Stimulated activated CD8-positive, alpha-beta memory T cell treated with anti-CD3 and anti-CD28 coated beads, Interleukin-2, amount 100 ng/mL, for 48 hours (primary cell): ENCODE measurements at regions not wholly inside any gene's neighbourhood (a gene's known extent, or its start where the extent isn't known, plus 50 kb on each side); places are given as distances from the start of the nearest gene placed in this dataset.

Experiments
- DNase-seq, 2 donors: peaks; one replicate each; pipeline ENCODE4 v3.0.0-alpha.2; 2020; ENCODE audit warnings: low read depth in 2 of 2

DNA sequence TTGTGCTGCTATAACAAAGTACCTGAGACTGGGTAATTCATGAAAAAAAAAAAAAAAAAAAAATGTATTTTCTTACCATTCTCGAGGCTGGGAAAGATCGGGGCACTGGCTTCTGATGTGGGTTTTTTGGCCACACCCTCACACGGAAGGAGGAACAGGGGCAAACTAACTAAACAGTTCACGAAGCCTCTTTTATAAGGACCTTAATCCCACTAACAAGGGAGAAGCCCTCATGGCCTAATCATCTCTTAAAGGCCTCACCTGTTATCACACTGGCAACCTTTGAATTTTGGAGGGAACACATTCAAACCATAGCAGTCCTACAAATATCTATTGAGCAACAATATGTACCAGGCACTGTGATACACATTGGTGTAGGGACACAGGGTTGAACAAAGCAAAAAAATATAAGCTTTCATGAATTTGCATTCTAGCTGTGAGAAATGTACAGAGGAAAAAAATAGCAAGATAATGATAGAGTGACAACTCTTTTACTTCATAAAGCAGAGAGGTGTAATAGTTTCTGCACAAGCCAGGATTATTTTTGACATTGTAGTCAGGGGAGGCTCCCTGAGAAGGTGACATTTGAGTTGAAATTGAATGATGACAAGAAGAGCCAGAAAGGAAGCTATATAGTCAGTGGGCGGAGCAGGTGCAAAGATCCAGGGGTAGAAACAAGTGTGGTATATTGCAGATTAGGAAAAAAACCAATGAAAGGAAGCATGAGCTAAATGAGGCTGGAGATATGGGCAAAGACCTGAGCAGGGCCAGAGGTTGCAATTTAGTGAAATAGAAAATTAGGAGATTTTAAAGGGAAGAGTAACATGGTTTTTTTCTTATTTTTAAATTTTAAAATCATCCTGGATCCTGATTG is 68.1 kb upstream of the GRAMD2B start:
- no peak for DNase-seq

DNA sequence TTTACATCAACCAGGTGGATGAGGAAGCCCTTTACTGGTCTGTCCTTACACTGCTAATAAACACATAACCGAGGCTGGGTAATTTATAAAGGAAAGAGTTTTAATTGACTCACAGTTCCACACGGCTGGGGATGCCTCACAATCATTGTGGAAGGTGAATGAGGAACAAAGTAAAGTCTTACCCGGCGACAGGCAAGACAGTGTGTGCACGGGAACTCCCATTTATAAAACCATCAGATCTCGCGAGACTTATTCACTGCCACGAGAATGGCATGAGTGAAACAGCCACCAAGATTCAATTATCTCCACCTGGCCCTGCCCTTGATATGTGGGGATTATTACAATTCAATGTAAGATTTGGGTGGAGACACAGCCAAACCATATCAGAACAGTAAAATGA is 67.3 kb upstream of the GRAMD2B start:
- no peak for DNase-seq

DNA sequence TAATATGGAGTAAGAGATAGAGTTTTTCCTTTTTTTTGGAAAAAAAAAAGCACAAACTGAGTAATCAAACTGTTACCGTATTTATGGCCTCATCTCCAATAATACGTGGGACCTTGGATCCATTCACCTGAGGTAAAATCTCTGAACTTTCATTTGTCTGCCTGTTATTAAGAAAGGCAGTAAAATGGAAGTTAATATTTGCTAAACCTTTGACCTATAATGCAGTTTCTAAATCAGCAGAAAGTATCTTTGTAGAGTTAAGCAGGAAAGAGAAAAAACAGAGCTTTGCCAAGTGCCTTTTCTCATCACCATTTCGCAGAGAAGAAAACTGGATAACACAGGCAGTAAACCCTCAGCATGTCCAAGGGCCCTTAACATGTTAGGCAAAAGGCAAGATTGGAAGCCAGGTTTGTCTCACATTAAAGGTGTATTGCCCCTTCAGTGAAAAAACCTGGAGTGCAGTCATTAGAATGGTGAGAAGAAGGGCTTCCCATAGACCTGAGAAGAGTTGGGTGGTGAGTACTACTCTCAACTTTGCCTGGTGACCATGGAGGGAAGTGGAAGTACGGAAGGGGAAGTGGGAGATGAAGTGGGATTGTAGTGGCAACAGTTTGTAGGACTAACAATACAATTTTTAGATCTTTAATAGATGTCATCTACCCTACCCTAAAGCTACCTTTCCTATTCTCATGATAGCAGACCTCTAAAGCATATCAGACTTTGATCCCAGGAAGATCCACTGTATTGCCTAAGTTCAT is 65.4 kb upstream of the GRAMD2B start:
- DNase-seq, result no peak

DNA sequence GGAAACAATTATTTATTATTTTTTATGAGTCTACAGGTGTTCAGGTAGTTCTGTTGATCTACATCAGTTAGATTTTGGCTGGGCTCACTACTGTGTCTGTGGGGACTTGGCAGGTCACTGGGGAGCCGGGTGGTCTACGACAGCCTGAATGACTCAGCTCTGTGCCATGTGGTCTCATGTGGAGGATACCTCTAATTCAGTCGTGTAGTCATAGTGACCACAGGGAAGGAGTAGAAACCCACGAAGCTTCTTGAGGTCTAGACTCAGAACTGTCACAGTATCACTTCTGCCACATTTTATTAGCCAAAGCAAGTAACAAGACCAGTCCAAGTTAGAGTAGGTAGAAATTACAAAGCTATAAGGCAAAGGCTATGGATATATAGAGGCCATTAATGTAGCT is 64.7 kb upstream of the GRAMD2B start:
- no peak for DNase-seq

GRCh38 chr5:126359884-126360283 is 63.3 kb upstream of the GRAMD2B start:
- no peak for DNase-seq

- no peak for DNase-seq
These were observed 62.7 kb upstream of the GRAMD2B start for GRCh38 chr5:126360467-126360866.

DNA sequence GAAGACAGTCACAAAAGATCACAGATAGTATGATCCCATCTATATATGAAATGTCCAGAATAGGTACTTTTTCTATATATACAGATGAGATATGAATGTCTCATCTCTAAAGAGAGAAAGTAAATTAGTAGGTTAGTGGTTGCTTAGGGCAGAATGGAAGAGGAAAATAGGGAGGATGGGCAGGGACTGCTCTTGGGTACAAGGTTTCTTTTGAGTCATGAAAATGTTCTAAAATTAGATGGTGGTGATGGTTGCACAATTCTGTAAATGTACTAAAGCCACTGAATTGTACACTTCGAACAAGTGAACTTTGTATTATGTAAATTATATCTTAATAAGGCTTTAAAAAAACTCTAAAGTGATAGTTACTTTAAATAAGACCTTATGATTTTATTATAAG is 59.6 kb upstream of the GRAMD2B start:
- no peak for DNase-seq

DNA sequence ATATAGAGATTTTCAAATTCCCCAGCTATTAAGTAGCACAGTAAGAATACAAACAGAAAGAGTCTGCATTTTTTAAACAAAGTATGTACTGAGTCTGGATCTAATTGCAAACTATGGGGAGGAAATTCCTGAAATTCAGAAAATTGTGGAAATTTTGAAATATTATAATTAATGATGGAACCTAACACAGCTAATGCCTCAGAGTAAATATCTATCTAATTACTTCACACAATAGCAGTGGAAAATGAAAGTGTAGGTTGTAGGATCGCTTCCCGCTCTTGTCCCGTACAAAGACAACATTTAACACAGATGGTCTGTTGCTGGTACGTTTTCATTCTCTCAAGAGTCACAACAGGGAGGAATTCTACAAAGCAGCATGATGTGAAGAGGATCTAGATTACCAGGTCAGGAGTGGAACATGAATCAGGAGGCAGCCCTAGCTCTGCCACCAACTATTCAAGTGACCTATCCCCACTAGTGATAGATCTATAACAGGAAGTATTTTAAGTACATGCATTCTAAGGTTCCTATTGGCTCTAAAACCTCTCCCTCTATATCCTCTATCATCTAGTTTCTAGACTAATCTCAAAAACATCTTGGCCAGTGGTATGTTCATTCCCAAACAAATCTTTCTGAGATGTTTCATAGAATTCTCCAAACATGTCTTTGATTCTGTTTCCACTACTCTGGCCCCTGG is 58.9 kb upstream of the GRAMD2B start:
- DNase-seq, result no peak

DNA sequence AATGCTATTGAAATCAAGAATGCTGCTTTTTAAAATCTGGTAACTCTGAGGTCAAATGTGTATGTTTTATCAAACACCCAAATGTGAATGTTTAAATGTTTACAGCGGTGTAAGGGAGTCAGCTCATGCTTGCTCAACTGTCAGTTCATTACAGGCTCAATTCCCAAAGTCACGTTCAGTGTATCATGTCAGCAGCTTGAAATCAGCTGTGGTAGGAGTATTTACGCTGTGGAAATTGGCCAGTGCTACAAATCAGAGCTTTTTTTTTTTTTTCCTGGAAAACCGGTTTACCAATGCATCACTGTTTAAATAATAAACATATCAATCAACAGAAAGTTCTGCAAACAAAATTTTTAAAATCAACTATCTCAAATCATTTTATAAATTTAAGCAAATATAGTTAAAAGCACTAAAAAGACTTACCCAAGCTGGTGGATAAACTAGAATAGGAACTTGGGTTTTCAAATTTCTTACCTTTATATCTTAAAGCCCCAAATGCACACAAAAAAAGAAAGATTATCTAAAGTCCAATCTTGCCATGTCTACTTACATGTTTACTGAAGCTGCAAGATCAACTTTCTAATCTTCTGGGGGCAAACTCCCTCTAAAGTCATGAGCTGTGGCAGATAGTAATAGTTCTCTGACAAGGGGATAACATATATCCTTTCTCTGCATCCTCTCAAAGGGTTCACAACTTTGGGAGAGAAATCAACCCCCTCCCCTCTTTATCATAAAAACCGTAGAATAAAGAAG is 57.6 kb upstream of the GRAMD2B start:
- no peak for DNase-seq

DNA sequence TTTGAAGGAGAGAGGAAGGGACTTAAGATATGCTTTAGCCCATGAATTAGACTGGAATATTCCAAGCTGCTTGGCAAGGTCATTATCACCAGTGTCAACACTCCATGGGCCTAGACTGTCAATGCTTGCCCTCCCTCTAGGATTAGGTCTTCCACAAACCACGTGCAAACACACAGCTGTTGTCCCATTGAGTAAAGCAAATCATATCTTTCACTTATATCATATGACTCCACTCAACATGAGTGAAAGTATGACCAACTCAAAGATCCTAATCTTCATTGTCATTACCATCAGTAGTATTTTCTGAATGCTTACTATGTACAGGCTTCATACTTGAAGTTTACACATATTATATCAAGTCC is 57.0 kb upstream of the GRAMD2B start:
- DNase-seq, result no peak

DNA sequence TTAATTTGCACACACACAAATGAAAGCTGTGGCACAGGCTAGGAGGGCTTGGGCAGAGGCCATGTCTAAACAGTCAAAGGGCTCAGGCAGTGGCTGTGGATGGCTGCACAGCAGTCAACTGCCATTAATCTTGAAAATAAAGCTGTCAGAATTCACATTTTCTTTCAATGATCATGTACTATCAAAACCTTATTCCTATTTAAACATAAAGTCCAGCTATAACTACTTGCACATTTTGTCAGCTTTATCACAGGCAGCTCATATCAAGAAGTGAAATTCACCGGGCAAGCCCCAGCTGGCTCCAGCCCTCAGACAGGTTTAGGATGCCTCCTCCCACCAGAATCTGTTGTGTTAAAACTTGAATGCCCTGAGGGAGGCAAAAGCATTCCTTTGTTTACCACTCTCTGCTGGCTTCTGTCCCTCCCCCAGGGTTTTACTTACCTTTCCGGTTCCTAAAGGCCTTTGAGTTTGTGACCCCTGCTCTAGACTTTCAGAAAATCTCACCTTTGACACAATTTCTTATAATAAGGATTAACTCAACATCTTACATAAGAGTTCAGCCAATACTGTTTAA is 54.9 kb upstream of the GRAMD2B start:
- no peak for DNase-seq

GRCh38 chr5:126369083-126369482 is 54.1 kb upstream of the GRAMD2B start:
- no peak for DNase-seq

DNA sequence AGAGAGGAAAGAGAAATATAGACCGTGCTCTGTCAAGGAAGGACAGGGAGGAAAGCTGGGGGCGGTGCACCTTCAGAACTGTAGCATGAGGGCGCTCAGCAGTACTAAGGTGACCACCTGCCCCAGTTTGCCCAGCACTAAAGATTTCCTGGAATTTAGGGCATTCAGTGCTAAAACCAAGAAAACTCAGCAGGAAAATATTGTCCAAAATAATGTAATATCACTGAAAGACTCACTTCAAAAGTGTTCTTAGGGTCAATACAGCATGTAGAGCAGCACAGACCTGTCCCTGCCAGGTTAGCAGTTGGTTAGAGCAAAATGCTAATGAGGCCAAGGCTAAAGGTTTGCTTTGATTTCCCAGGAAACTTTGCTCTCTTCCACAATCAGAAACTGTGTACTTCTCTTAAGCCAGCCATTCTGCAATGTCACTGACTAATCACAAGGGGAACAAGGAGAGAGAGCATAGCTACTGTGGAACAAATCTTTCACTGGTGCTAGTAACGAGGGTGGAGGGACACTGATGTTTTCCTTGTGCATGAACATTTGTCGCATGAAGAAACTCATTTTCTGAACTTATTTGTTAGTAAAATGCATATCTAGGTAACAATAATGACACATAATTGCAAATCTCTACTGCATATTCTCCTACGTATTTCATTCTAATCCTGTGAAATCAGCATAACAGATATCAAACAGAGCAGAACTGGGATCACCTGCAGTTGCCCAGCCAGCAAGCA is 53.0 kb upstream of the GRAMD2B start:
- DNase-seq, result no peak

- no peak for DNase-seq
These were observed 52.2 kb upstream of the GRAMD2B start for GRCh38 chr5:126370796-126371718.

DNA sequence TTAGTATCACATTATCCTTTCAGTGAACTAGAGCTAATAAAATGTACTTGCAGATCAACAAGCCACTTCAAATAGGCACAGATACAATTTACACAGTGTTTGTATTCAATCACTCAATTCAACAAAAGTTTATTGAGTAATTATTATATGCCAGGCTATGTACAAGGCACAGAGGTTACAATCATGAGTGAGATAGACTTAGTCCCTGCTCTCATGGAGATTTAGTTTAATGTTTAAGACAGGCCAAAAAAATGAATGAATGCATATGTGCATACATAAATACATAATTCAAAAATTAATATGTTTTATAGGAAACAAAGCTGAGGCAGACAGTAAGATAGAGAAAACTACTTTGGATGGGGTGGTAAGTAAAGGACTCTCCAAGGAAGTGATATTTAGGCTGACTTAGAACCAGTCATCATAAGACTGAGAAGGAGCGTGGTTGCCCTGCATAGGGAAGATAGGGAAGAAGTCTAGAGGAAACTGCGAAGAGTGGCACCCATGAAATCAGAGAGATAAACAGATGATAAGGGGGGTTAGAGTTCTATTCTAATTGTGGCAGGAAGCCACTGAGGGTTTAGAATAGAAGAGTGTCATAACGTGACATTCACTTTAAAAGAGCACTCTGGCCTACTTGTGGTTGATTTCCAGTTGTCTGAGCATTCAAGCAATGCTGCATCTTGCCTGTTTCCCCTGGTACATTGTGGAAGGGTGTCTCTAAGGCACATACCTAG is 49.7 kb upstream of the GRAMD2B start:
- no peak for DNase-seq
